ENCODE measurements at regions not wholly inside any gene's neighbourhood (a gene's known extent, or its start where the extent isn't known, plus 50 kb on each side); places are given as distances from the start of the nearest gene placed in this dataset.

DNA sequence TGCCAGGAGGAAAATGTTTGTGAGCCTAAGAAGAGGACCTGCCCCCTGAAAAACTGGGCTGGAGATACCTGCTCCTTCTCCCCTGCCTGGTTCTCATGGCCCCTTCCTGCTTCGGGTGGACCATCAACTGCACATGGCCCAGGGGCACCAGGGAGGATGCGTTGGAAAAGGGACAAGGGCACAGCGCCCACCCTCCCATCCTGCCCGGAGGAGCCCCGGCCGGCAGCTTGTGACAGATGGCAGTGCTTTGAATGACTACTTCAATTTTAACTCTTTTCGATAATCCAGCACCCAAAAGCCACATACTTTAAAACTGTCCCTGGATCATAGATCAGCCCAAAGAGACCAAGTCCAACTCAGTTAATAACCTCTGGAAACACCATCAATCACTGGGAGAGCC, 135.8 kb upstream of the NECTIN1 start:
- DNase-seq (ENCODE audit: low spot score in 2 of 2) (no peak), FAIRE-seq (no peak)

DNA sequence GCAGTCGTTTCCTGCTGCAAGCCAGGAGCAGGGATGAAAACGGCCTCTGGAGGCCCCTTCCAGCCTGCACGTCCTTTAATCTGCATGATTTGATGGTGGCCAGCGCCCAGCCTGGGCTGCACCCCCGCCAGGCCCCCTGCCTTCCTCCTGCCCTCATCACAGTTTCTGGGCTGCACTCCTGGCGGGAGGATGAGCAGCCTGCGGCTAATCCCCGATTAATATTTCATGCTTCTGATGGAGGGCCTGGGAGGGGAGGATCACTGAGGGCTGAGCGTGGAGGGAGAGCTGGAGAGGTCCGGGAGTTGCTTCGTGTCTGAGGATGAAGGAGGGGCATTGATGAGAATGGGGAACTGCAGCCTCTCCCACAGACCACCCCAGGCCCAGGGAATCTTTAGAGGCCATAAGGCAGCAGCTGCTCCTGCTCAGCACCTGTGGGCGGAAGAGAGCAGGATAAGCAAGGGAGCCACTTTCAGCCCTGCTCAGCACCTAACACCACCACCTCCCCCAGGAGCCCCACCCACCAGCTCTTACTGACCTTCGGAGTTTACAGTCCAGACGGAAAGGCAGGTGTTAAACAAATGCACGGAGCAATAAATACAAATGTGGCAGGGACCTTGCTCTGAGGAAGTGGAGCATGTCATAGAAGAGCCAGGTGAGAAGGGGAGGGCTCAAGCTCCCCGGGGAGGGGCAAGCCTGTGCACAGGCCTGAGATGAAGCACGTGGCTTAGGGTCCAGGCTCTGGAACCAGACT, 135.0 kb upstream of the NECTIN1 start:
- no peak for FAIRE-seq
- no peak for DNase-seq (ENCODE audit: low spot score in 2 of 2)

DNA sequence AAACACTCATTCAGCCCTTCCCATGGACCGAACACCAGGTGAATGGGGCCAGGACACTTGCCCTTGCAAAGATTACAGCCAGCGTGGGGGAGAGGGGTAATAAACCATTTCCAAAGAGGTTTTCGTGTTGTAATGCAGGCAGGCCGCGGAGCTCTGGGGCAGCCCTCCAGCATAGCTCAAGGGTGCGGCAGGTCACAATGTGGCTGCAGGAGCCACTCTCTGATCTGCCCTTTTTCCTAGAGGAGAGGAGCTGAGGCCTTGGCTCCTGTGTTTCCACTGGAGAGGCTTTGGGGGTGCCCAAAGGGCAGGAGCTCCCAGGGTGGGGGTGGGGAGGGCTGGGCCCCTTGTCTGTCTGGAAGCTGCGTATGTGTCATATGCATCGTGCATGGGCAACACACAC, 134.2 kb upstream of the NECTIN1 start:
- DNase-seq (ENCODE audit: low spot score in 2 of 2) = no peak
- no peak for FAIRE-seq

DNA sequence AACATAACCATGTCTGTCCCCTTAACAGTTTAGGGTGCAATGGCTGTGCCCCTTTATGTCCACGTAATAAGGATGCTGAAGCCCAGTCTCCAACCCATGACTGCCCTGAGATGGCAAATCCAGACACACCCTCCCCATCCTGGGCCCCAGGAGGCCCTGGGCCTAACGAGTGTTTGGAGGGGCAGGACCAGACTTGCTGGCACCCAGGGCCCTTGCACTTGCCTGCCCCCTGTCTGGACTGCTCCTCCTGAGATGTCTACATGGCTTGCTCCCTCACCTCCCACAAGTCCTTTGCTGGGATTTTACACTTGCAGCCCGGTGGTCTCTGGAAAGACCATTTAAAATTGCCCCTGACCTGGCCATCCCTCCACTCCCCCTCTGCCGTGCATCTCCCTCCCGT, 132.2 kb upstream of the NECTIN1 start:
- no peak for FAIRE-seq
- DNase-seq (ENCODE audit: low spot score in 2 of 2) = no peak

DNA sequence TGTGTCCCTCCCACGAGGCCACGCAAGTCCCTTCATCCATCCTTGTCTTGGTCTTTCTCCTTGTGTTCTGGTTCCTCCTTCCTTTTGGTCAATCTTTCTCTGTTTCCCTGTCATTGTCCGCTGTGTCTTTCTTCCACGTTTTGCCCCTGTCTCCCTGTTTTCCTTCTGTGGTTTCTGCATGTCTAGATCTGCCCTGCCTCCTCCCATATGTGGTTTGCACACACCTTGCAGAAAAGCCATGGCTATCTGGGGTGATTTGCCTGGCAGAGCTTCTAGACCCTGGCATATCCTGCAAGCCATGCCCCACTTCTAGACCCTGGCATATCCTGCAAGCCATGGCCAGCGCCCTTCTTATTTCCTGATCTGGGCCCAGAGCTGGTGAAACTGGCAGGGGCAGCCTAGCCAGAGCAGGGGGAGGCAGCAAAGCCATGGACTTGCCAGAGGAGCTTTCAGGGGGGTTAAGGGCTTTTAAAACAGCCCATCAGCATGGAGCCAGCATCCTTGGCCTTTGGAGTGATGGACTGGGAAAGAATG, 131.6 kb upstream of the NECTIN1 start:
- FAIRE-seq (no peak), DNase-seq (ENCODE audit: low spot score in 2 of 2) (no peak)

DNA sequence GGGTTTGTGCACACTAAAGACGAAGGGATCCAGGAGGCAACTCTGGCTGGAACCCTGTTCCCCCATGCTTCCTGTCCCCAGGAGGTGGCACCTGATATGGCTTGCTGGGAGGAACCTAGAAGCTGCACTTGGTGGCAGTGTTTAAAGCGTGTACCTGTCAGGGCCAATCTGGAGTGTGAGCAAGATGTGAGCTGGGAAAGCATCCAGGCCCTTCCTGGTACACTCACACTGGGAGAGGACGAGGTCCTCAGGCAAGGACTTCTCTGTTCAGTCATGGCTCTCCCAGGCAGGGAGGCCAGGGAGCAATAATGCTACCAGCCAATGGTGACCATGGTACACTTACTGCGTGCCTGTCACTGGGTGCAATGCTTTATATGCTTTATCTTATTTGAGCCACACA, 130.7 kb upstream of the NECTIN1 start:
- no peak for FAIRE-seq
- no peak for DNase-seq (ENCODE audit: low spot score in 2 of 2)

DNA sequence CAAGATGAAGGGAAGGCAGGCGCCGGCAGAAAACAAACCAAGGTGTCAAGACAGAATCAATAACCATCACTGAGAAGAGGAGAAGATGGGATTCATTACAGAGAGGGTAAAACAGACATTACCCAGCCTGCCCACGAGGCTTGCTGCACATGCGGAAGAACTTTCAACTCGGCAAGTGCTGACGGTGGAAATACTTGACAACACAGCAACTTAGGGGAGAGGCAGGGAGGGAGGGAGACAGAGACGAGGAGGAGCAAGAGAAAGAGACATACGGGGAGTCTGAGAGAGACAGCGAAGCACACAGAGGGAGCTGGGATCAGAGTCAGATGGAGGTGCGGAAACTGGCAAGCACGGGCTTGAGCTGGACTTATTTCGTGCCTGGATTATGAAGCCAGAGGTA, 129.3 kb upstream of the NECTIN1 start:
- FAIRE-seq = no peak
- no peak for DNase-seq (ENCODE audit: low spot score in 2 of 2)

DNA sequence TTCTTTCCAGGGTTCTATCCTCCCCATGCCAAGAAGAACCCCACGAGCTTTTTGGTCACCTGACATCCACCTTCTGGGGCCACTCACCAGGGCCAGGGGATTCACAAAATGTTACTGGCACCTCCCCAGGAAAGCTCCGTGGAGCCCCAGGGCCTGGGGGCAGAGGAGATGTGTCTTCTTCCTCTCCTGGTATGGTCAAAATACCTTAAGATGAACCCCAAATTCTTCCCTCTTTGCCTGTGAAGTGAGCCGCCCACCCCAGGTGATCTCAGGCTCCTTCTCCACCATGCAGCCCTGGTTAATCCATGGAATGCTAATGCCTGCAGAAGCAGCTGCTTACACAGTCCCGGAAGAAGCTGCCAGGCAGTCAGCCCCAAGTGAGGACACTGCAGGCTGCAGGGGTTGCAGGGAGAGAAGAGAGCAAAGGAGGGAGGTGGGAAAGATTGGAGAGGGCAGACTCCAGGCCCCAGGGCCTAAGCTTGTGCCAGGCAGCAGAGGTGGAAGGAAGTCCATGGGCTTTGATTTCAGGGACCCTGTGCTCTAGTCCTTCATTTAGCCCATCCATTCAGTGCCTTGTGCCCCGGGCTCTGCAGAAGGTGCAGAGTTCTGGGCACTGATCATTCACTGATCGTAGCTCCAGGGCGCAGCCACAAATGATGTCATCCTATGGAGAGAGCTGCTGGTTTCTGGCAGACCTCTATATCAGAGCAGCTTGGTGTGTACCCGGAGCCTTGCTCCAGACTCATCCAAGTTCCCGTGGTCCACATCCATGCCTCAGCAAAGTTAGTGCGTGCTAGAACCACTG, 127.9 kb upstream of the NECTIN1 start:
- DNase-seq (ENCODE audit: low spot score in 2 of 2) (no peak), FAIRE-seq (no peak)

DNA sequence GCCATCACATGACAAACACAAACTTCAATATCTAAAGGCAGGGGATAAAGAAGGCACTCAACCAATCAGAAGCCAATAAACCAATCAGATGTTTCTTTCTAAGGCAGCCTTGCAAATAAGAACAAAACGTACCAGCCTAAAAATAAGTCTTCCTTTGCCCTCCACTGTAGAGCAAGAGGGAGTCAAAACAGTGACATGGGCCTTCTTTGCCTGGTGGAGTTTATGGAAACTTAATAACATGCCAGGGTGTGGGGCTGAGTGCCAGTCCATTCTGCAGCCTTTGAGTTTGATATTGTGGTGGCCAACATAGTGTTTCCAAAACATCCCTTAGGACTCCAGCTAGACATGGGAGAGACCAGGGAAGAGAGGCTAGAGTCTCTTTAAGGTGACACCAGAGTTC, 126.1 kb upstream of the NECTIN1 start:
- DNase-seq (ENCODE audit: low spot score in 2 of 2) = no peak
- no peak for FAIRE-seq

DNA sequence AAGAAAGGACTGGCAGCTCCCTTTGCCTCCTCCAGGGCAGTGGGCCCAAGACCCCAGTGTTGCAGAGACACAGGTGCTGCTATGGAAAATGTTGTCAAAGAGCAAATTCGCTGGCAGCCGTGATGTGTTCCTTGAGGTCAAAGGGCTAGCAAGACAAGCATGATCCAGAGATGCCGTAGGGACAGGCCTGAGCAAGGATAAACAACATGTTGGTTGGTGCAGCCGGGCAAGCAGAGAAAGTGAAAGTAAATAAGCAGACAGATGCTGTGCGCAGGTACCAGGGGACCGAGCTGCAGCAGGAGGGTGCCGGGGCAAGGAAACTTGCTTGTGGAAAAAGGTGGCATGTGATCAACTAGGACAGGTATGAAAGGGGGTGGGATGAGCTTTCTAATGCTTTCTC, 125.5 kb upstream of the NECTIN1 start:
- no peak for FAIRE-seq
- DNase-seq (ENCODE audit: low spot score in 2 of 2) = no peak

DNA sequence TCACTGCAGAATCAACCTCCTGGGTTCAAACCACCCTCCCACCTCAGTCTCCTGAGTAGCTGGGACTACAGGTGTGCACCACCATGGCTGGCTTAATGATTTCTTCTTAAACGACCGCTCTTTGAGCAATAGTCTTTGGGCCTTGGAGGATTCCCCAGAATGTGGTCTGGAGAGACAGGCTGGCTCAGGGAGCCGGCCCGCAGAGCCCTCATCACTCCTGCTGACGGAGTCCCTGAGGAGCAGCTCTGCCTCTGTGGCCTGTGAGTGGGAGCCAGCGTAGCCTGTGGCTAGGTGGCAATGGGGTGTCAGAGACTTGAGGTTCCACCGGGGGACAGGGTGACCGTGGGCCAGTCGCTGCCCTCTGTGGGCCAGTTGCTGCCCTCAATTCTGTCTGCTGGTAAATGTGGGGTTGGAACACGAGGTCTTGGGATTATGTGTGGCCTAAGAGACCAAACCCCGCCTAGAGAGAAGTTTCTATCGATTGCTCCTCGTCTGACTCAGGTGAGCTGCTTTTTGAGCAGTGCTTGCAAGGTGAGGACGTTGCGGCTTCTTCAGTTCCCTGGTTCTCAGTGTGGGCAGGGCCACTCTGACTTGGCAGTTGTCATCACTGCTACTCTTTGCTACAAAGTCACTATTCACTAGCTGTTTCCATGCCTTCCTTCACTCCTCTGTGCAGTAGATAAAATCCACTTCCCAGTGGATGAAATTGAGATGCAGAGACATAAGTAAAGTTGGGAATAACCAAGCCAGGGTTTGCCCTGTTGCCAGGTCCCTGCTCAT, 124.8 kb upstream of the NECTIN1 start:
- FAIRE-seq (no peak), DNase-seq (ENCODE audit: low spot score in 2 of 2) (peak in 1 of 2 donors; percentile 13)

DNA sequence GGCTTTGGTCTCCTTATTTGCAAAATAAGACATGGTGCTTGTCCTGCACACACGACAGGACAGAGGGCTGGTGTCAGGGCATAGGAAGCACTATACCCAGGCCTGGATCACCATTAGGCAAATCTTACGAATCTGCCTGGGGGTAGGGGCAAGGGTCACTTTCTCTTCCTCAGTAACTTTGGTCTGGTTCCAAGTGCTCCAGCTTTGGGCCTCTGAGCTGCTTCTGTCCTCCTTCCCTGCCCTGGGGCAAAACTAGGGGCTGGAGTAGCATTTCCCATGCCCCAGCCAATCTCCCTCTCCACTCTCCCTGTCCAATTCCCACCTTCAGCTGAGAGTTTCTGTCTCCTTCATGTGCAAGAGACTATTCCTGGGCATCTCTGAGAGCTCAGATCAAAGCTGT, 123.7 kb upstream of the NECTIN1 start:
- DNase-seq (ENCODE audit: low spot score in 2 of 2) (no peak), FAIRE-seq (no peak)

DNA sequence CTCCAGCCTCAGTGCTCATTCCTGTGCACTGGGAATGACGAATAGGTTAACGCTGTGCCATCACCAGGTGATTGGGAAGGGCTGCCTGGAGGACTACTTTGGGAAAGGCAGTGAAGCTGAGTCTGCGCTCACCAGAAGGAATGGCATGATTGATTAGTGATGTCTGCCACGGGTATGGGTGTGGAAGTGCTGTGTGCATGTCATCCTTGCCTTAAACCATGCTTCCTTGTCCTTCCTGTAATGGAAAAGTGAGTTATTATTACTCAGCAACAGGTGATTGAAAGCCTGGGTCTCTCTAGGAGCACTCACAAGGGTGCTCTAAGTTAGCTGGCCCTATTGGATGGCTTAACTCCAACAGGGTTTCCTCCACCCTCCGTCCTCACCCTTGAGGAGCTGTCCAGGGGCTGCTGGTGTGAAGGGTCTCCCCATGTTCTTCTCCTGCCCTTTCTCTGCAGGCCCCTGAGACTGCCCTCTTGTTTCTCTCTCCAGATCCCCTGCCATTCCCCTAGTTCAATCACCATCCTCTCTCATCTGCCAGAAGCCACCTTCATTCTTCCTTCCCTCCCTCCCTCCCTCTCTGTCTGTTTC, 121.9 kb upstream of the NECTIN1 start:
- no peak for FAIRE-seq

DNA sequence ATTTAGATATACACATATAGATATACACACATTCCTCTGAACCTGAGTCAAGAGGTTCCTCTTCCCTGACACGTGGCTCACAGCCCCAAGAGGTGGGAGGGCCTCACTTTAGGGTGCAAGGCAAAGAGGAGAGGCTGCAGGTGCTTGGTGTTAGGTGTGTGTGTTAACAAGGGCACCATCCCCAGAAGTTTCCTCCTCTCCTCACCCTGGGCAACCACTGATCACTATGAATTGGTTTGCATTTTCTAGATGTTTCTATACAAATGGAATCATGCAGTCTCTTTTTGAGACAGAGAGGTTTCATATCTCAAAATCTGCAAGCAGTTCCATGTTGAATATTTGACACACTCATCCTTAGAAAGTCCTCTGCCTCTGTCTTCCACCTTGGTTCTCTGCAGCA, 120.9 kb upstream of the NECTIN1 start:
- no peak for FAIRE-seq
- no peak for DNase-seq (ENCODE audit: low spot score in 2 of 2)

More for the DNA sequence above, 121.9 kb upstream of the NECTIN1 start:
- DNase-seq (ENCODE audit: low spot score in 2 of 2) = no peak

DNA sequence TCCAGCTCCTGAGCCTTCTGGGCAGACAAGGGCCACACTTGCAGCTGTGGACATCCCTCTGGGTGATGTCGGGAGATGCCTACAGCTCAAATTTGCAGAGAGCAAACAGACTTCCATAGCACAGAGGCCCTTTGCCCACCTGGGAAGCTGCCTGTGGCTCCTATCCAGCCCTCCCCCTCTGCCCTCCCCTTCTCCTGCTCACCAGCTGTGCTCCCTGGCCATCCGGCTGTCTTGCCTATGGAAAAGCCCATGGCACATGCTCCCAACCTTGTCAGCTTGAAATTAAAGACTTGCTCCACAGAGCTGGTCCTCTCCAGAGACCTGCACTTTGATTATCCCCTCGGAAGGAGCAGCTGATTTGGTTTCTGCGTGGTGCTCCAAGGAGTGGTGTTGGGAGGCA, 118.9 kb upstream of the NECTIN1 start:
- FAIRE-seq (no peak), DNase-seq (ENCODE audit: low spot score in 2 of 2) (no peak)

DNA sequence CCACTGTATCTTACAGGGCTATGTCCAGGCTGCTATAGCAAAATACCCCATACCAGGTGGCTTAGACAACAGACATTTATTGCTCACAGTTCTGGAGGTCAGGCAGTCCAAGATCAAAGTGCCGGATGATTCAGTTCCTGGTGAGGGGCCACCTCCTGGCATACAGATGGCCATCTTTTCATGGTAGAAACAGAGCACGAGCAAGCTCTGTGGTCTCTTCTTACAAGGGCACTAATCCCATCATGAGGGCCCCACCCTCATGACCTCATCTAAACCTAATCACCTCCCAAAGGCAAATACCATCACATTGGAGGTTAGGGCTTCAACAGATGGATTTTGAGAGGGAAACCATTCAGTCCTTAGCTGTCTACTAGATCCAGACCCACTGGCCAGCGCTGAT, 117.4 kb upstream of the NECTIN1 start:
- FAIRE-seq (no peak), DNase-seq (ENCODE audit: low spot score in 2 of 2) (no peak)

DNA sequence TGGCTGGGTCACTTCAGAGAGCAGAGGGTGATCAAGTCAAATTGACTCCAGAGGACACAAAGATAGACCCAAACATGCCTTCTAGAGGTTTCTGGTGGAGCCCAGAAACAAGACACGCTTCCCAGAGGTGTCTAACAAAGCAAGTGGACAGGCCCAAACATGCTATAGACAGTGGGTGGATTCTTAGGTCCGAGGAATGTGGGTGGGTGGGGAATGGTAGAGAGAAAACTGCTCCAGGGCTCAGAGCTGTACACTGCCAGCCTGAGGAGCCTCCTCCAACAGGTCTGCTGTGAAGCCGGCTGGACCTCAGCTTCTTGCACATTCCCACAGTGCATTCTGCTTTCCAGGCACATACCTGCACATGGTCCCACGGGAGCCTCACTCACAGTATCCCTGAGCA, 116.8 kb upstream of the NECTIN1 start:
- DNase-seq (ENCODE audit: low spot score in 2 of 2) (no peak), FAIRE-seq (no peak)

DNA sequence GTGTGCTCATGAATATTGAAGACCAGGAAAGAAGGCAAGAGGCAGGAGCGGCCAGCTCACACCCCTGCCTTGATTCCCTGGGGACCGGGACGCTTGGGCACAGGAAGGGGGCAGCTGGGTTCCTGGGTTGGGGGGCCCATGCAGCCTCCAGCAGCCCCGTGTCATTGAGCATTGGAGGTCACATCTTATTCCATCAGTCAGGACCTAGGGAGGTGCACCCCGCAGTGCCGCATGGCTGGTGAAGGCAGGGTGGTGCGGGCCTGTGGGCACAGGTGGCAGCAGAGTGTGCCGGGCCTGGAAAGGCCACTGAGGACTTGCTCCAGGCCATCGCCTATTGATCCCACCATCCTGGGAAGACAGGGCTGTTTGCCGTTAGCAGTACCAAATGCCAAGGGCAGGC, 116.3 kb upstream of the NECTIN1 start:
- FAIRE-seq = no peak
- DNase-seq (ENCODE audit: low spot score in 2 of 2) = no peak

DNA sequence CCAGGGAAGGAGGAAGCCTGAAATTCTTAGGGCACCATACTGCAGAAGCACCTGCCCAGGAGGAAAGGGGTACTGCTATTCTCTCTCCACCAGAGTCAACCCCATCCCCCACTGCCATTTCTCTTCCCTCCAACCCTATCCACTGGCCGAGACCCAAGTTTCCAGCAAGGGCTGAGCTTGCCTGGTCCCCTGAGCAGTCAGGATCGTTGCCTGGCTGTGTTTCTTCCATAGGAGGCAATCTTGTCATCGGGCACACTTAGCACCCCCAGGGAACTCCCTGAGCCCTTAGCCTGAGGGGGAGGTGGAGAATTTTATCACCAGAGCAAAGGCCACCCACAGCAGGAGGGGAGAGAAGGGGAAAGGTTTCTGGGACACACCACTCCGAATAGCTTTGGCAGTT, 115.8 kb upstream of the NECTIN1 start:
- FAIRE-seq (no peak), DNase-seq (ENCODE audit: low spot score in 2 of 2) (no peak)

DNA sequence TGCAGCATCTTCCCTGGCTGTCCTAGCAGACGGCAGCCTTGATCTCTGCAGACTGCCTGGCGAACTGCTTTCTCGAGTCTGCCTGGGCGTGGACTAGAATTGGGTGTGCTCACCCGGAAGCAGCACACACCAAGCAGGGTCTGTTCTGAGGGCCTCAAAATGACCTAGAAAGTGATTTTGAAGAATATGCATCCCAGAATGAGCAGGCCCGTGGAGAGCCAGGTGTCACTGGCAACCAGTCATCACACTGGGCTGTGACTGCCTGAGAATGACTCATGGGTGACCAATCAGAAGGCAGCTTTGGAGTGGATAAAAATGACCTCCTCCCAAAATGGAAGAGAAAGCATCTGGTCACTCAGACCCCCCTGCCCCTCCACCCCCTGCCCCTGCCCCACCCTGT, 114.9 kb upstream of the NECTIN1 start:
- DNase-seq (ENCODE audit: low spot score in 2 of 2) (peak in 1 of 2 donors; percentile 58), FAIRE-seq (no peak)

DNA sequence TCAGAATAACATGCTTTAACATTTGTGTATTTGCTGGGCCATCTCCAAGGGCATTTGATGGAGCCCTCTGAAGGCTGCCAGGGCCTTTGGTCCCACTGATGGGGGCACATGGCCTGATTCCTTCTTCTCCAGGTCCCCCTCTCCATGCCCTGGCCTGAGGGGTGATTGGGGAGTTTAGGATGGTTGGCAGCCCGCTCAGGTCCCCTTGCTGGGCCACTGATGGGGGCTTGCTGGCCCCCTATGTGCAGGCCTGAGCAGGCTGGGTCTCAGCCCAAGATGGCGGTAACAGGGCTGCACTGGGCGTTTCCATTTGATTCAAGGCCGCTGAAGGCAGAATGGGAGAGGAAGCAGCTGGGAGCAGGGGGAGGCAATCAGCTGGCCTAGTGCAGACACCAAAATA, 113.7 kb upstream of the NECTIN1 start:
- DNase-seq (ENCODE audit: low spot score in 2 of 2) = no peak
- FAIRE-seq = no peak
